IMR-90 (cell line): ENCODE measurements at regions not wholly inside any gene's neighbourhood (a gene's known extent, or its start where the extent isn't known, plus 50 kb on each side); places are given as distances from the start of the nearest gene placed in this dataset.

ENCODE experiments used
- ATAC-seq: fragments of 200-7000 bp; cut with Tn5 transposase; 2 replicates; pipeline ENCODE4 v1.9.1; 2020; ENCODE audit warnings: low read depth, mild to moderate bottlenecking, moderate library complexity
- BruUV-seq: library from RNA; stranded (reverse); fragments of 400-500 nt; replicated peaks from 2 replicates; lab custom pipeline; 2021; lab: Mats Ljungman, UMichigan
- CTCF ChIA-PET: fragments of 300-600 bp; formaldehyde crosslinking; extraction: SDS; loops from one replicate; lab custom pipeline; 2021; ENCODE audit warnings: antibody characterized with exemption; lab: Yijun Ruan, JAX
- POLR2A ChIA-PET: fragments of 300-600 bp; sonication (Branson Sonifier 250); formaldehyde crosslinking; loops from one replicate; lab custom pipeline; 2022; ENCODE audit warnings: antibody characterized with exemption; ENCODE audit not compliant: unreplicated experiment; lab: Charles Lee
- DNase-seq: peaks from one replicate; pipeline ENCODE4 v3.0.0; 2013
- H2AFZ ChIP-seq: replicated peaks from 2 replicates; pipeline ENCODE3; 2013; ENCODE audit warnings: low read length, mild to moderate bottlenecking; ENCODE audit not compliant: poor library complexity
- H2AK5ac ChIP-seq: 2 replicates; pipeline ENCODE4 v1.6.1; 2013; ENCODE audit warnings: low read depth, low read length, inconsistent platforms
- H2AK9ac ChIP-seq: replicated peaks from 2 replicates; pipeline ENCODE3; 2013; ENCODE audit warnings: mild to moderate bottlenecking, low read depth, low read length, moderate library complexity; ENCODE audit not compliant: poor library complexity
- H2BK120ac ChIP-seq: 2 replicates; pipeline ENCODE4 v1.6.1; 2013; ENCODE audit warnings: low read depth, low read length, inconsistent platforms
- H2BK15ac ChIP-seq: 3 replicates; pipeline ENCODE4 v1.6.1; 2013; ENCODE audit warnings: low read depth, low read length, inconsistent platforms
- H2BK20ac ChIP-seq: 2 replicates; pipeline ENCODE4 v1.6.1; 2013; ENCODE audit warnings: low read depth, mild to moderate bottlenecking, inconsistent platforms, low read length, moderate library complexity
- H2BK5ac ChIP-seq: 2 replicates; pipeline ENCODE4 v1.6.1; 2013; ENCODE audit warnings: mild to moderate bottlenecking, low read depth, low read length, inconsistent platforms; ENCODE audit not compliant: poor library complexity, severe bottlenecking
- H3K14ac ChIP-seq: replicated peaks from 2 replicates; pipeline ENCODE4 v1.6.1; 2013; ENCODE audit warnings: low read depth, low read length, inconsistent platforms
- H3K18ac ChIP-seq: 2 replicates; pipeline ENCODE4 v1.6.1; 2013; ENCODE audit warnings: low read depth, low read length, control low read depth
- H3K23ac ChIP-seq: 2 replicates; pipeline ENCODE4 v1.6.1; 2013; ENCODE audit warnings: low read depth, low read length, inconsistent platforms
- H3K27ac ChIP-seq: 2 replicates; pipeline ENCODE4 v1.5.1; 2013; ENCODE audit warnings: mild to moderate bottlenecking, control low read depth, low read length; ENCODE audit not compliant: insufficient read depth
- H3K27me3 ChIP-seq: 2 replicates; pipeline ENCODE4 v1.6.1; 2013; ENCODE audit warnings: low read length; ENCODE audit not compliant: control insufficient read depth, insufficient read depth
- H3K36me3 ChIP-seq: 2 replicates; pipeline ENCODE4 v1.6.1; 2013; ENCODE audit warnings: low read length, mixed read lengths; ENCODE audit not compliant: control insufficient read depth, insufficient read depth
- H3K4ac ChIP-seq: 2 replicates; pipeline ENCODE4 v1.6.1; 2013; ENCODE audit warnings: low read depth, low read length, inconsistent platforms
- H3K4me1 ChIP-seq: 2 replicates; pipeline ENCODE4 v1.6.1; 2013; ENCODE audit warnings: low read length, mixed read lengths; ENCODE audit not compliant: control insufficient read depth, insufficient read depth
- H3K4me2 ChIP-seq: 2 replicates; pipeline ENCODE4 v1.6.1; 2013; ENCODE audit warnings: low read depth, mild to moderate bottlenecking, control low read depth, low read length, moderate library complexity
- H3K4me3 ChIP-seq: 2 replicates; pipeline ENCODE4 v1.5.1; 2013; ENCODE audit warnings: low read depth, mild to moderate bottlenecking, control low read depth, low read length, moderate library complexity; ENCODE audit not compliant: insufficient read depth
- H3K56ac ChIP-seq: 2 replicates; pipeline ENCODE4 v1.6.1; 2013; ENCODE audit warnings: low read length, inconsistent platforms; ENCODE audit not compliant: insufficient read depth; ENCODE audit errors: extremely low read depth
- H3K79me1 ChIP-seq, 2 experiments: 2 replicates each; pipeline ENCODE4 v1.6.1; 2013; ENCODE audit warnings: low read length in 2 of 2, inconsistent platforms in 1 of 2, low read depth in 1 of 2
- H3K9ac ChIP-seq: 2 replicates; pipeline ENCODE4 v1.6.1; 2013; ENCODE audit warnings: low read depth, low read length, control low read depth
- H3K9me1 ChIP-seq: 2 replicates; pipeline ENCODE4 v1.6.1; 2013; ENCODE audit warnings: low read length, inconsistent platforms; ENCODE audit not compliant: insufficient read depth
- H3K9me3 ChIP-seq: 2 replicates; pipeline ENCODE4 v1.6.1; 2013; ENCODE audit warnings: low read length; ENCODE audit not compliant: control insufficient read depth, insufficient read depth
- H4K20me1 ChIP-seq: 2 replicates; pipeline ENCODE4 v1.6.1; 2013; ENCODE audit warnings: low read length, inconsistent platforms; ENCODE audit not compliant: insufficient read depth
- H4K5ac ChIP-seq: 2 replicates; pipeline ENCODE4 v1.6.1; 2013; ENCODE audit warnings: mild to moderate bottlenecking, low read depth, low read length, control low read depth
- H4K8ac ChIP-seq, 2 experiments: 2 replicates each; pipeline ENCODE4 v1.6.1; 2013; ENCODE audit warnings: low read depth in 2 of 2, low read length in 2 of 2, control low read depth in 1 of 2, inconsistent platforms in 1 of 2
- H4K91ac ChIP-seq: 2 replicates; pipeline ENCODE4 v1.6.1; 2013; ENCODE audit warnings: low read depth, low read length, inconsistent platforms; ENCODE audit not compliant: insufficient read depth
- MAFK ChIP-seq: IDR thresholded peaks from 2 replicates; pipeline ENCODE4 v1.6.1; 2012; ENCODE audit warnings: low read depth, low read length, improper control_type of control experiment
- dilution Hi-C: fragments of 300-500 bp; cut with HindIII; formaldehyde crosslinking; loops from one replicate; pipeline ENCODE4 v1.14.3; 2018; ENCODE audit warnings: low sequenced_read_pairs; ENCODE audit not compliant: unreplicated experiment
- in situ Hi-C: fragments of 300-500 bp; cut with MboI; formaldehyde crosslinking; loops from 3 replicates; pipeline ENCODE4 v1.14.3; 2019; ENCODE audit warnings: low sequenced_read_pairs, inconsistent platforms, mixed read lengths
- intact Hi-C: fragments of 100-400 bp; cut with micrococcal nuclease; formaldehyde crosslinking; loops from 2 replicates; pipeline ENCODE4 v1.10.0; 2022

DNA sequence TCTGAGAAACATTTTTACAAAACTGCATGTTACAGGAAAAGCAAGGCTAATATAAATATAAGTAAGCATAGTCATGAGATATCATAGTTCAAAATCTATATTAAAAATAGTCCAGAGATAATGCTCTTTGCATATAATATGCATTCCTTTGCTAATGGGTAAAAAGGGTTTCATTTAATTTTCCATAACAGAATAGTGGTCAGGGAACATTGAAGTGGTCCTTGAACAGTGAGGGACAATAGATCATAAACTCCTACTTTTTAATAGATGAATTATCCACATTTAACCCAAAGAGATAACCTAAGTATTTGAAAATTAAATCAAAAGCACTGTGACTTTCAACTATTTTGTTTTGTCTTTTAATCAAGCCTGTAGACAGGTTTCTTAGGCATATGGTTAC lies 243.1 kb upstream of the ADGRB3 start:
- Histone ChIP-seq H3K23ac (no peak overlapping the region), H2BK15ac (no peak overlapping the region), H3K4me3 (no peak overlapping the region), H2BK120ac (no peak overlapping the region), H4K20me1 (no peaks in the 10 kb centered on the region), H3K27me3 (no peaks in the 10 kb centered on the region), H4K5ac (no peak overlapping the region), H2AK5ac (no peak overlapping the region), H3K9me3 (no peaks in the 10 kb centered on the region), H3K18ac (no peak overlapping the region), H4K91ac (no peak overlapping the region), H2AK9ac (no peak overlapping the region), H3K36me3 (no peaks in the 10 kb centered on the region), H3K9ac (no peak overlapping the region), H3K56ac (no peak overlapping the region), H3K4me2 (no peak overlapping the region), H3K79me1 (no peaks in the 10 kb centered on the region), H4K8ac (no peak overlapping the region), H2BK5ac (no peak overlapping the region), H3K9me1 (no peaks in the 10 kb centered on the region), H3K4ac (no peak overlapping the region), H3K4me1 (no peaks in the 10 kb centered on the region), H2AFZ (no peak overlapping the region), H2BK20ac (no peak overlapping the region), H3K14ac (no peak overlapping the region), H3K27ac (no peak overlapping the region)
- CTCF ChIA-PET: no interaction called here
- POLR2A ChIA-PET: no interaction called here
- intact Hi-C loops (no loop called here), dilution Hi-C loops (no loop called here), in situ Hi-C loops (no loop called here)
- DNase-seq (no peak), ATAC-seq (no peak)
- TF ChIP-seq MAFK: no peak
- BruUV-seq: no TSS peak
